HCT116 (cell line): ENCODE measurements at regions not wholly inside any gene's neighbourhood (a gene's known extent, or its start where the extent isn't known, plus 50 kb on each side); places are given as distances from the start of the nearest gene placed in this dataset.

Experiments
- ATAC-seq: fragments of 200-7000 bp; cut with Tn5 transposase; 2 replicates; pipeline ENCODE4 v1.9.1; 2020; ENCODE audit warnings: mild to moderate bottlenecking, moderate library complexity
- BruUV-seq: library from RNA; stranded (reverse); fragments of 400-500 nt; replicated peaks from 2 replicates; lab custom pipeline; 2021; lab: Mats Ljungman, UMichigan
- CTCF ChIA-PET: fragments of 300-600 bp; sonication (Branson Sonifier 250); formaldehyde crosslinking; loops from one replicate; lab custom pipeline; 2021; ENCODE audit warnings: antibody characterized with exemption; lab: Charles Lee
- POLR2A ChIA-PET: fragments of 300-600, 350-600 bp; sonication (Branson Sonifier 250); formaldehyde crosslinking; loops from one replicate; lab custom pipeline; 2021; ENCODE audit warnings: antibody characterized with exemption; lab: Charles Lee
- RAD21 ChIA-PET, 2 experiments: fragments of 300-600 bp; sonication (Branson Sonifier 250); formaldehyde crosslinking; loops; one replicate each; lab custom pipeline; 2023; ENCODE audit warnings: low total read pairs in 2 of 2; ENCODE audit not compliant: uncharacterized antibody in 2 of 2, unreplicated experiment in 2 of 2, low non-redundant PET in 1 of 2; lab: Charles Lee
- DNase-seq: peaks from one replicate; pipeline ENCODE4 v3.0.0-alpha.2; 2010; ENCODE audit warnings: low read depth, low spot score
- H2AFZ ChIP-seq: fragments of 200-600 bp; shearing (Covaris generic), sonication (generic); 2 replicates; pipeline ENCODE4 v1.6.1; 2017; ENCODE audit warnings: low read depth, mixed run types, mixed read lengths, antibody characterized with exemption, low read length; ENCODE audit not compliant: poor library complexity, severe bottlenecking
- H3K27ac ChIP-seq: 2 replicates; pipeline ENCODE4 v1.5.1; 2012; ENCODE audit warnings: low read depth, low read length
- H3K27me3 ChIP-seq: fragments of 200-600 bp; sonication (generic); 2 replicates; pipeline ENCODE4 v1.6.1; 2016; ENCODE audit warnings: mixed run types, low read length, mixed read lengths; ENCODE audit not compliant: insufficient read depth
- H3K36me3 ChIP-seq, 2 experiments: fragments of 200-500 bp in 1 of 2; fragments of 200-600 bp in 1 of 2; sonication (Bioruptor generic) in 1 of 2; sonication (generic) in 1 of 2; 2 replicates each; pipeline versions ENCODE4 v1.5.1 to v1.6.1; 2014 to 2016; ENCODE audit warnings: low read length in 2 of 2, inconsistent platforms in 1 of 2, mixed read lengths in 1 of 2, mixed run types in 1 of 2; ENCODE audit not compliant: insufficient read depth in 2 of 2, control insufficient read depth in 1 of 2
- H3K4me1 ChIP-seq, 2 experiments: fragments of 200-600 bp in 1 of 2; sonication (generic) in 1 of 2; 2 replicates each; pipeline versions ENCODE4 v1.5.1 to v1.6.1; 2012 to 2017; ENCODE audit warnings: low read length in 2 of 2, inconsistent platforms in 1 of 2, mild to moderate bottlenecking in 1 of 2, mixed read lengths in 1 of 2, mixed run types in 1 of 2, moderate library complexity in 1 of 2; ENCODE audit not compliant: insufficient read depth in 2 of 2, control insufficient read depth in 1 of 2
- H3K4me2 ChIP-seq: fragments of 200-600 bp; sonication (generic); 2 replicates; pipeline ENCODE4 v1.6.1; 2017; ENCODE audit warnings: mixed run types, low read length, mixed read lengths
- H3K4me3 ChIP-seq, 2 experiments: fragments of 200-600 bp in 1 of 2; sonication (generic) in 1 of 2; replicated peaks in 1 of 2; 2 replicates each; pipeline ENCODE4 v1.5.1; 2011 to 2016; ENCODE audit warnings: low read length in 2 of 2, control low read depth in 1 of 2, low read depth in 1 of 2, mild to moderate bottlenecking in 1 of 2, mixed read lengths in 1 of 2, mixed run types in 1 of 2
- H3K79me2 ChIP-seq: fragments of 200-600 bp; sonication (generic); 2 replicates; pipeline ENCODE4 v1.6.1; 2017; ENCODE audit warnings: mild to moderate bottlenecking, mixed run types, low read length, moderate library complexity, mixed read lengths; ENCODE audit not compliant: insufficient read depth
- H3K9ac ChIP-seq: fragments of 200-600 bp; sonication (generic); 2 replicates; pipeline ENCODE4 v1.6.1; 2016; ENCODE audit warnings: low read length, mixed read lengths
- H3K9me2 ChIP-seq: fragments of 200-600 bp; sonication (generic), shearing (Covaris generic); 2 replicates; pipeline ENCODE4 v1.6.1; 2017; ENCODE audit warnings: mixed run types, mild to moderate bottlenecking, moderate library complexity; ENCODE audit not compliant: insufficient read depth
- H3K9me3 ChIP-seq, 2 experiments: fragments of 200-500 bp in 1 of 2; fragments of 200-600 bp in 1 of 2; sonication (Bioruptor generic) in 1 of 2; sonication (generic) in 1 of 2; 2 replicates each; pipeline ENCODE4 v1.6.1; 2014 to 2017; ENCODE audit warnings: low read length in 2 of 2, mixed read lengths in 2 of 2, inconsistent platforms in 1 of 2, low read depth in 1 of 2, mild to moderate bottlenecking in 1 of 2, mixed run types in 1 of 2, moderate library complexity in 1 of 2; ENCODE audit not compliant: control insufficient read depth in 1 of 2, insufficient read depth in 1 of 2
- H4K20me1 ChIP-seq: fragments of 200-600 bp; sonication (generic), shearing (Covaris generic); 2 replicates; pipeline ENCODE4 v1.6.1; 2017; ENCODE audit warnings: mixed run types, mild to moderate bottlenecking, moderate library complexity; ENCODE audit not compliant: insufficient read depth
- EZH2phosphoT487 ChIP-seq: fragments of 200-600 bp; IDR thresholded peaks from 2 replicates; pipeline ENCODE4 v1.6.1; 2018; ENCODE audit warnings: antibody characterized with exemption, borderline replicate concordance
- FOSL1 ChIP-seq: IDR thresholded peaks from 2 replicates; pipeline ENCODE4 v1.6.1; 2012; ENCODE audit warnings: low read depth
- JUND ChIP-seq: IDR thresholded peaks from 2 replicates; pipeline ENCODE4 v1.6.1; 2012
- SP1 ChIP-seq: IDR thresholded peaks from 2 replicates; pipeline ENCODE4 v1.6.1; 2012; ENCODE audit warnings: low read depth
- SRF ChIP-seq: IDR thresholded peaks from 2 replicates; pipeline ENCODE4 v1.6.1; 2012; ENCODE audit warnings: low read depth
- intact Hi-C: fragments of 100-400 bp; cut with micrococcal nuclease; formaldehyde crosslinking; loops from 2 replicates; pipeline ENCODE4 v1.10.0; 2022

- H3K27me3 ChIP-seq: no peaks in the 10 kb centered on the region
- TF ChIP-seq SP1: no peak
- peak; percentile 25; the same call in 1 of the 2 replicates for TF ChIP-seq FOSL1
- TF ChIP-seq JUND: peak; percentile 34; the same call in 1 of the 2 replicates
- CTCF ChIA-PET: interaction anchor here (0.8 kb wide), 1 partner anchor 20 kb away, joined by 3 read pairs; no protein-coding TSS in a partner anchor
- no peaks in the 10 kb centered on the region for H4K20me1 ChIP-seq
- H2AFZ ChIP-seq: no peak overlapping the region
- H3K4me3 ChIP-seq: no peak overlapping the region
- ATAC-seq (peak; percentile 38; the same call in 1 of the 2 replicates), DNase-seq (no peak)
- no peaks in the 10 kb centered on the region for H3K9me3 ChIP-seq
- BruUV-seq: no TSS peak
- RAD21 ChIA-PET: no interaction called here
- no peak overlapping the region for H3K9ac ChIP-seq
- intact Hi-C loops: no loop called here
- no peak overlapping the region for H3K27ac ChIP-seq
- POLR2A ChIA-PET: no interaction called here
- H3K36me3 ChIP-seq: no peaks in the 10 kb centered on the region
- H3K4me2 ChIP-seq: peak overlapping the region; percentile 5; the same call in 1 of the 2 replicates
- no peaks in the 10 kb centered on the region for H3K9me2 ChIP-seq
- peaks cover 0 to 5% of the 10 kb centered on the region in 2 experiments; a peak in 2 of 4 replicates for H3K4me1 ChIP-seq
- no peaks in the 10 kb centered on the region for H3K79me2 ChIP-seq
These were observed 188.4 kb downstream of the PPP1R3A start for GRCh38 chr7:113730309-113730955.

GRCh38 chr7:113727486-113727885, 191.3 kb downstream of the PPP1R3A start:
- no peaks in the 10 kb centered on the region for H3K79me2 ChIP-seq
- intact Hi-C loops: no loop called here
- peaks cover 0 to 5% of the 10 kb centered on the region in 2 experiments; a peak in 2 of 4 replicates for H3K4me1 ChIP-seq
- no peak for ATAC-seq
- no peaks in the 10 kb centered on the region for H3K9me2 ChIP-seq
- H3K36me3 ChIP-seq: no peaks in the 10 kb centered on the region
- TF ChIP-seq EZH2phosphoT487 (no peak), SRF (no peak)
- no peak overlapping the region for H3K9ac ChIP-seq
- no peak overlapping the region for H3K4me2 ChIP-seq
- no peak overlapping the region for H2AFZ ChIP-seq
- H3K27ac ChIP-seq: no peak overlapping the region
- no peaks in the 10 kb centered on the region for H3K27me3 ChIP-seq
- ChIA-PET POLR2A (no interaction called here), RAD21 (no interaction called here), CTCF (no interaction called here)
- no peak for DNase-seq
- H4K20me1 ChIP-seq: no peaks in the 10 kb centered on the region
- no peak overlapping the region for H3K4me3 ChIP-seq
- no TSS peak for BruUV-seq
- no peaks in the 10 kb centered on the region for H3K9me3 ChIP-seq
